SK-N-SH (cell line): ENCODE measurements at regions not wholly inside any gene's neighbourhood (a gene's known extent, or its start where the extent isn't known, plus 50 kb on each side); places are given as distances from the start of the nearest gene placed in this dataset.

Source experiments
- CTCF ChIA-PET: fragments of 300-600, 350-600 bp; formaldehyde crosslinking; extraction: SDS; loops from one replicate; lab custom pipeline; 2021; lab: Yijun Ruan, JAX
- POLR2A ChIA-PET: fragments of 350-600 bp; sonication (Branson Sonifier 250); formaldehyde crosslinking; extraction: SDS; loops from one replicate; lab custom pipeline; 2020; ENCODE audit warnings: antibody characterized with exemption, inconsistent platforms; lab: Yijun Ruan, JAX
- DNase-seq: peaks from one replicate; pipeline ENCODE4 v3.0.0; 2012
- H2AFZ ChIP-seq: fragments of 200-600 bp; sonication (generic); 2 replicates; pipeline ENCODE4 v1.8.1; 2016; ENCODE audit warnings: antibody characterized with exemption, mild to moderate bottlenecking, low read depth
- H3F3A ChIP-seq: fragments of 200-600 bp; sonication (generic); replicated peaks from 2 replicates; pipeline ENCODE3; 2016; ENCODE audit warnings: antibody characterized with exemption, mild to moderate bottlenecking; ENCODE audit not compliant: insufficient read depth
- H3K27ac ChIP-seq, 2 experiments: fragments of 200-500 bp in 1 of 2; fragments of 200-600 bp in 1 of 2; sonication (Bioruptor generic) in 1 of 2; sonication (generic), shearing (Covaris generic) in 1 of 2; 2 replicates each; pipeline versions ENCODE4 v1.5.1 to v1.6.1; 2014 to 2016; ENCODE audit warnings: low read depth in 2 of 2, inconsistent platforms in 1 of 2, low read length in 1 of 2, mild to moderate bottlenecking in 1 of 2, mixed read lengths in 1 of 2
- H3K27me3 ChIP-seq: fragments of 200-600 bp; sonication (generic), shearing (Covaris generic); 2 replicates; pipeline ENCODE4 v1.6.1; 2016; ENCODE audit warnings: mixed run types; ENCODE audit not compliant: insufficient read depth
- H3K36me3 ChIP-seq, 2 experiments: fragments of 200-500 bp in 1 of 2; fragments of 200-600 bp in 1 of 2; sonication (Bioruptor generic) in 1 of 2; sonication (generic) in 1 of 2; replicated peaks in 1 of 2; 2 replicates each; pipeline versions ENCODE3 to v1.5.1; 2014 to 2016; ENCODE audit warnings: low read length in 1 of 2, mild to moderate bottlenecking in 1 of 2; ENCODE audit not compliant: insufficient read depth in 2 of 2, control insufficient read depth in 1 of 2
- H3K4me1 ChIP-seq, 2 experiments: fragments of 200-500 bp in 1 of 2; fragments of 200-600 bp in 1 of 2; sonication (Bioruptor generic) in 1 of 2; sonication (generic), shearing (Covaris generic) in 1 of 2; 2 replicates each; pipeline versions ENCODE4 v1.5.1 to v1.6.1; 2014 to 2016; ENCODE audit warnings: low read depth in 1 of 2, low read length in 1 of 2, mixed run types in 1 of 2; ENCODE audit not compliant: insufficient read depth in 2 of 2, control insufficient read depth in 1 of 2
- H3K4me2 ChIP-seq: fragments of 200-600 bp; sonication (generic), shearing (Covaris generic); 2 replicates; pipeline ENCODE4 v1.6.1; 2017; ENCODE audit warnings: mixed run types
- H3K4me3 ChIP-seq, 2 experiments: fragments of 200-500 bp in 1 of 2; fragments of 200-600 bp in 1 of 2; sonication (Bioruptor generic) in 1 of 2; sonication (generic), shearing (Covaris generic) in 1 of 2; 2 replicates each; pipeline versions ENCODE4 v1.5.1 to v1.8.1; 2014 to 2016; ENCODE audit warnings: low read depth in 2 of 2, inconsistent platforms in 1 of 2, low read length in 1 of 2, mild to moderate bottlenecking in 1 of 2, mixed read lengths in 1 of 2, moderate library complexity in 1 of 2
- H3K79me2 ChIP-seq: fragments of 200-600 bp; sonication (generic); 2 replicates; pipeline ENCODE4 v1.8.1; 2017; ENCODE audit warnings: mild to moderate bottlenecking; ENCODE audit not compliant: insufficient read depth
- H3K9ac ChIP-seq: fragments of 200-600 bp; sonication (generic); 2 replicates; pipeline ENCODE4 v1.6.1; 2017; ENCODE audit warnings: mixed run types
- H3K9me2 ChIP-seq: fragments of 200-600 bp; sonication (generic); 2 replicates; pipeline ENCODE4 v1.6.1; 2017; ENCODE audit warnings: mixed run types
- H3K9me3 ChIP-seq: fragments of 200-600 bp; sonication (generic); 2 replicates; pipeline ENCODE4 v1.6.1; 2017; ENCODE audit warnings: mixed run types, mild to moderate bottlenecking, moderate library complexity
- H4K20me1 ChIP-seq: fragments of 200-600 bp; sonication (generic); 2 replicates; pipeline ENCODE4 v1.6.1; 2017; ENCODE audit warnings: mild to moderate bottlenecking, mixed run types; ENCODE audit not compliant: insufficient read depth
- CHD2 ChIP-seq: fragments of 150-350 bp; IDR thresholded peaks from 2 replicates; pipeline ENCODE4 v1.6.1; 2018; ENCODE audit warnings: low read length; ENCODE audit not compliant: partially characterized antibody
- ELF1 ChIP-seq: IDR thresholded peaks from 2 replicates; pipeline ENCODE4 v1.4.0; 2012
- EP300 ChIP-seq, 2 experiments: IDR thresholded peaks; 2 replicates each; pipeline versions ENCODE4 v1.4.0 to v1.6.1; 2012; ENCODE audit warnings: borderline replicate concordance in 1 of 2, low read depth in 1 of 2, low read length in 1 of 2
- GABPA ChIP-seq: IDR thresholded peaks from 2 replicates; pipeline ENCODE4 v1.4.0; 2012; ENCODE audit warnings: low read depth, mild to moderate bottlenecking
- GATA2 ChIP-seq: sonication (generic); formaldehyde crosslinking; IDR thresholded peaks from 2 replicates; pipeline ENCODE4 v1.5.0; 2020; ENCODE audit warnings: mild to moderate bottlenecking, missing genetic modification reagents
- JUND ChIP-seq: IDR thresholded peaks from 2 replicates; pipeline ENCODE4 v1.4.0; 2012
- MEF2A ChIP-seq: IDR thresholded peaks from 2 replicates; pipeline ENCODE4 v1.4.0; 2012; ENCODE audit warnings: low read depth, borderline replicate concordance
- NRF1 ChIP-seq: IDR thresholded peaks from 2 replicates; pipeline ENCODE4 v1.6.1; 2012; ENCODE audit warnings: low read depth, mild to moderate bottlenecking, low read length
- RCOR1 ChIP-seq: fragments of 150-350 bp; IDR thresholded peaks from 2 replicates; pipeline ENCODE4 v1.6.1; 2017; ENCODE audit warnings: antibody characterized with exemption, low read length
- RXRA ChIP-seq: IDR thresholded peaks from 2 replicates; pipeline ENCODE4 v1.4.0; 2012; ENCODE audit warnings: low read depth, mild to moderate bottlenecking, borderline replicate concordance
- TAF1 ChIP-seq: IDR thresholded peaks from 2 replicates; pipeline ENCODE4 v1.6.1; 2012; ENCODE audit warnings: low read depth, mild to moderate bottlenecking, low read length, moderate library complexity, borderline replicate concordance
- TEAD4 ChIP-seq: IDR thresholded peaks from 2 replicates; pipeline ENCODE4 v1.4.0; 2012; ENCODE audit warnings: mild to moderate bottlenecking, borderline replicate concordance; ENCODE audit not compliant: insufficient read depth
- WGBS: methylation state at CpG from one replicate; pipeline ENCODE4 v1.1.6; 2017; ENCODE audit warnings: low lambda C conversion rate; 5-methylcytosine and 5-hydroxymethylcytosine counted together
- TF ChIP-seq, protein P1 (sequence below): IDR thresholded peaks from 2 replicates; pipeline ENCODE4 v1.4.0; 2012; ENCODE audit warnings: low read depth
- TF ChIP-seq, protein P2 (sequence below): IDR thresholded peaks from 2 replicates; pipeline ENCODE4 v1.4.0; 2012; ENCODE audit warnings: low read depth, borderline replicate concordance
- TF ChIP-seq, protein P3 (sequence below): IDR thresholded peaks from 2 replicates; pipeline ENCODE4 v1.4.0; 2012; ENCODE audit warnings: low read depth, borderline replicate concordance
- TF ChIP-seq, protein P4 (sequence below): fragments of 150-350 bp; IDR thresholded peaks from 2 replicates; pipeline ENCODE4 v1.6.1; 2016; ENCODE audit warnings: mild to moderate bottlenecking, low read depth, low read length
- TF ChIP-seq, protein P5 (sequence below): fragments of 200-600 bp; sonication (generic); IDR thresholded peaks from 2 replicates; pipeline ENCODE4 v1.6.1; 2017; ENCODE audit warnings: antibody characterized with exemption, mild to moderate bottlenecking, moderate library complexity

DNA sequence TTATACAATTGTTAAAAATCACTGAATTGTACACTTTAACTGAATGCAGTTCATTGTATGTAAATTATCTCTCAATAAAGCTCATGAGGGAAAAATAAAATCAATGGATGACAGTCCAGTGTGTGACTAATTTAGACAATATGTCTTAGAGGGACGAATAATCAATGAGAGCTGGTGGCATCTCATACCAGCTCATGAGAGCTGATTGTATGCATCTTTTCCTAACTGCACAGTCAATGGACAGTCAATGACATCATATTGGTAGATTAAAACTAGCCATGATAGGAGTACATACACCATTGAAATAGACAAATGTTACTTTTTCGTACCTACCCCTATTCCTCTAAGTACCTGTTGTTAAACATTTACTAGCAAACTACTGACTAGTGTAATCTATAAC is 946.1 kb downstream of the SQOR start (continued):
- no peak for TF ChIP-seq MEF2A

DNA sequence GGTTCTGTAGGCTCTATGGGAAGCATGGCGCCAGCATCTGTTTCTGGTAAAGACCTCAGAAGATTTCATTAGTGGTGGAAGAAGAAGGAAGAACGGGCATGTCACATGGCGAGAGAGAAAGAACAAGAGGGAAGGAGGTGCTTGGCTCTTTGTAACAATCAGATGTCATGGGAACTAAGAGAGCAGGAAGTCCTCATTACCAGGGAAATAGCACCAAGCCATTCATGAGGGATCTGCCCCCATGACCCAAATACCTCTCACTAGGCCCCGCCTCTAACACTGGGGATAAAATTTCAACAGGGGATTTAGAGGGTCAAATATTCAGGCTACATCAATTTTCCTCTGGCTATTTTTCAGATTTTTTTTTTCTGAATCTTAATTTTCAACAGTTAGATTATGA is 954.3 kb downstream of the SQOR start:
- TF ChIP-seq TEAD4 (no peak), EP300 (IDR thresholded peaks at IDR 0.05; ENCODE audit: borderline replicate concordance in 1 of 2, low read depth in 1 of 2, low read length in 1 of 2) (no peak), RXRA (no peak), ELF1 (no peak), GATA2 (no peak), GABPA (no peak), JUND (no peak), NRF1 (no peak), RCOR1 (no peak), TAF1 (no peak), CHD2 (no peak)
- TF ChIP-seq, protein P1, sequence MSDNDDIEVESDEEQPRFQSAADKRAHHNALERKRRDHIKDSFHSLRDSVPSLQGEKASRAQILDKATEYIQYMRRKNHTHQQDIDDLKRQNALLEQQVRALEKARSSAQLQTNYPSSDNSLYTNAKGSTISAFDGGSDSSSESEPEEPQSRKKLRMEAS, result no peak
- TF ChIP-seq, protein P2, sequence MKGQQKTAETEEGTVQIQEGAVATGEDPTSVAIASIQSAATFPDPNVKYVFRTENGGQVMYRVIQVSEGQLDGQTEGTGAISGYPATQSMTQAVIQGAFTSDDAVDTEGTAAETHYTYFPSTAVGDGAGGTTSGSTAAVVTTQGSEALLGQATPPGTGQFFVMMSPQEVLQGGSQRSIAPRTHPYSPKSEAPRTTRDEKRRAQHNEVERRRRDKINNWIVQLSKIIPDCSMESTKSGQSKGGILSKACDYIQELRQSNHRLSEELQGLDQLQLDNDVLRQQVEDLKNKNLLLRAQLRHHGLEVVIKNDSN, result no peak
- TF ChIP-seq, protein P3, sequence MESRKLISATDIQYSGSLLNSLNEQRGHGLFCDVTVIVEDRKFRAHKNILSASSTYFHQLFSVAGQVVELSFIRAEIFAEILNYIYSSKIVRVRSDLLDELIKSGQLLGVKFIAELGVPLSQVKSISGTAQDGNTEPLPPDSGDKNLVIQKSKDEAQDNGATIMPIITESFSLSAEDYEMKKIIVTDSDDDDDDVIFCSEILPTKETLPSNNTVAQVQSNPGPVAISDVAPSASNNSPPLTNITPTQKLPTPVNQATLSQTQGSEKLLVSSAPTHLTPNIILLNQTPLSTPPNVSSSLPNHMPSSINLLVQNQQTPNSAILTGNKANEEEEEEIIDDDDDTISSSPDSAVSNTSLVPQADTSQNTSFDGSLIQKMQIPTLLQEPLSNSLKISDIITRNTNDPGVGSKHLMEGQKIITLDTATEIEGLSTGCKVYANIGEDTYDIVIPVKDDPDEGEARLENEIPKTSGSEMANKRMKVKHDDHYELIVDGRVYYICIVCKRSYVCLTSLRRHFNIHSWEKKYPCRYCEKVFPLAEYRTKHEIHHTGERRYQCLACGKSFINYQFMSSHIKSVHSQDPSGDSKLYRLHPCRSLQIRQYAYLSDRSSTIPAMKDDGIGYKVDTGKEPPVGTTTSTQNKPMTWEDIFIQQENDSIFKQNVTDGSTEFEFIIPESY, result no peak
- TF ChIP-seq, protein P4, sequence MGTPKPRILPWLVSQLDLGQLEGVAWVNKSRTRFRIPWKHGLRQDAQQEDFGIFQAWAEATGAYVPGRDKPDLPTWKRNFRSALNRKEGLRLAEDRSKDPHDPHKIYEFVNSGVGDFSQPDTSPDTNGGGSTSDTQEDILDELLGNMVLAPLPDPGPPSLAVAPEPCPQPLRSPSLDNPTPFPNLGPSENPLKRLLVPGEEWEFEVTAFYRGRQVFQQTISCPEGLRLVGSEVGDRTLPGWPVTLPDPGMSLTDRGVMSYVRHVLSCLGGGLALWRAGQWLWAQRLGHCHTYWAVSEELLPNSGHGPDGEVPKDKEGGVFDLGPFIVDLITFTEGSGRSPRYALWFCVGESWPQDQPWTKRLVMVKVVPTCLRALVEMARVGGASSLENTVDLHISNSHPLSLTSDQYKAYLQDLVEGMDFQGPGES, result no peak
- TF ChIP-seq, protein P5, sequence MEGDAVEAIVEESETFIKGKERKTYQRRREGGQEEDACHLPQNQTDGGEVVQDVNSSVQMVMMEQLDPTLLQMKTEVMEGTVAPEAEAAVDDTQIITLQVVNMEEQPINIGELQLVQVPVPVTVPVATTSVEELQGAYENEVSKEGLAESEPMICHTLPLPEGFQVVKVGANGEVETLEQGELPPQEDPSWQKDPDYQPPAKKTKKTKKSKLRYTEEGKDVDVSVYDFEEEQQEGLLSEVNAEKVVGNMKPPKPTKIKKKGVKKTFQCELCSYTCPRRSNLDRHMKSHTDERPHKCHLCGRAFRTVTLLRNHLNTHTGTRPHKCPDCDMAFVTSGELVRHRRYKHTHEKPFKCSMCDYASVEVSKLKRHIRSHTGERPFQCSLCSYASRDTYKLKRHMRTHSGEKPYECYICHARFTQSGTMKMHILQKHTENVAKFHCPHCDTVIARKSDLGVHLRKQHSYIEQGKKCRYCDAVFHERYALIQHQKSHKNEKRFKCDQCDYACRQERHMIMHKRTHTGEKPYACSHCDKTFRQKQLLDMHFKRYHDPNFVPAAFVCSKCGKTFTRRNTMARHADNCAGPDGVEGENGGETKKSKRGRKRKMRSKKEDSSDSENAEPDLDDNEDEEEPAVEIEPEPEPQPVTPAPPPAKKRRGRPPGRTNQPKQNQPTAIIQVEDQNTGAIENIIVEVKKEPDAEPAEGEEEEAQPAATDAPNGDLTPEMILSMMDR, result no peak
- Histone ChIP-seq H4K20me1 (no peaks in the 10 kb centered on the region), H3K4me3 (no peak overlapping the region), H3K9me2 (no peaks in the 10 kb centered on the region), H3K79me2 (no peaks in the 10 kb centered on the region), H3F3A (no peaks in the 10 kb centered on the region), H3K4me2 (no peak overlapping the region), H2AFZ (no peak overlapping the region), H3K27ac (no peak overlapping the region), H3K4me1 (no peaks in the 10 kb centered on the region), H3K27me3 (no peaks in the 10 kb centered on the region), H3K9me3 (no peaks in the 10 kb centered on the region), H3K36me3 (no peaks in the 10 kb centered on the region), H3K9ac (no peak overlapping the region)
- CTCF ChIA-PET, result no interaction called here
- 49% methylated on average over 4 of the region's 4 CpGs for WGBS
- POLR2A ChIA-PET, result no interaction called here
- DNase-seq, result no peak
